IMR-90 (cell line): ENCODE measurements at regions not wholly inside any gene's neighbourhood (a gene's known extent, or its start where the extent isn't known, plus 50 kb on each side); places are given as distances from the start of the nearest gene placed in this dataset.

Experiments
- CHD1 ChIP-seq: IDR thresholded peaks from 2 replicates; pipeline ENCODE4 v1.6.1; 2012; ENCODE audit warnings: low read depth, low read length, improper control_type of control experiment
- CTCF ChIP-seq: conservative IDR thresholded peaks from 2 replicates; pipeline ENCODE4 v1.5.1; 2012; ENCODE audit warnings: mild to moderate bottlenecking, low read depth, low read length, improper control_type of control experiment
- MXI1 ChIP-seq: IDR thresholded peaks from 2 replicates; pipeline ENCODE4 v1.6.1; 2012; ENCODE audit warnings: low read depth, mild to moderate bottlenecking, low read length, moderate library complexity, borderline replicate concordance
- POLR2A ChIP-seq: IDR thresholded peaks from 2 replicates; pipeline ENCODE4 v1.6.1; 2012; ENCODE audit warnings: mild to moderate bottlenecking, low read depth, low read length
- RCOR1 ChIP-seq: IDR thresholded peaks from 2 replicates; pipeline ENCODE4 v1.6.1; 2012; ENCODE audit warnings: mild to moderate bottlenecking, low read length, improper control_type of control experiment; ENCODE audit not compliant: insufficient replicate concordance

GRCh38 chr5:33287242-33287641 lies 153.5 kb upstream of the TARS1 start:
- TF ChIP-seq CTCF, result no peak
- TF ChIP-seq RCOR1, result no peak
- no peak for TF ChIP-seq POLR2A
- no peak for TF ChIP-seq MXI1
- TF ChIP-seq CHD1, result no peak
